ENCODE measurements at regions not wholly inside any gene's neighbourhood (a gene's known extent, or its start where the extent isn't known, plus 50 kb on each side); places are given as distances from the start of the nearest gene placed in this dataset.

GRCh38 chr18:64981915-64982314 lies 768.9 kb upstream of the CDH7 start:
- DNase-seq: no peak

GRCh38 chr18:64979791-64980190 lies 771.0 kb upstream of the CDH7 start:
- DNase-seq: no peak

- no peak for DNase-seq
Measured at GRCh38 chr18:64974391-64975125, 776.3 kb upstream of the CDH7 start.

GRCh38 chr18:64972545-64972944 lies 778.3 kb upstream of the CDH7 start:
- no peak for DNase-seq

GRCh38 chr18:64966667-64967066 lies 784.1 kb upstream of the CDH7 start:
- no peak for DNase-seq

GRCh38 chr18:64956465-64956864 lies 794.3 kb upstream of the CDH7 start:
- no peak for DNase-seq

- DNase-seq: no peak
Measured at GRCh38 chr18:64949885-64950284, 800.9 kb upstream of the CDH7 start.

GRCh38 chr18:64936671-64937070 lies 787.8 kb upstream of the LINC00305 start:
- no peak for DNase-seq

GRCh38 chr18:64929036-64929435 lies 780.1 kb upstream of the LINC00305 start:
- no peak for DNase-seq

- DNase-seq: no peak
Measured at GRCh38 chr18:64919971-64920570, 771.2 kb upstream of the LINC00305 start.

GRCh38 chr18:64918851-64919250 lies 770.0 kb upstream of the LINC00305 start:
- DNase-seq: no peak

- no peak for DNase-seq
Measured at GRCh38 chr18:64893349-64893748, 744.5 kb upstream of the LINC00305 start.

GRCh38 chr18:64888956-64889355 lies 740.1 kb upstream of the LINC00305 start:
- DNase-seq: no peak

GRCh38 chr18:64886995-64887394 lies 738.1 kb upstream of the LINC00305 start:
- DNase-seq: no peak

- DNase-seq: no peak
Measured at GRCh38 chr18:64882896-64883295, 734.0 kb upstream of the LINC00305 start.

GRCh38 chr18:64876833-64877232 lies 727.9 kb upstream of the LINC00305 start:
- DNase-seq: no peak

GRCh38 chr18:64872710-64873458 lies 724.0 kb upstream of the LINC00305 start:
- no peak for DNase-seq

- no peak for DNase-seq
Measured at GRCh38 chr18:64854112-64854511, 705.2 kb upstream of the LINC00305 start.

- peak in 1 of 2 experiments; percentile 0 for DNase-seq
Measured at GRCh38 chr18:64852281-64852680, 703.4 kb upstream of the LINC00305 start.

- DNase-seq: no peak
Measured at GRCh38 chr18:64851726-64852125, 702.8 kb upstream of the LINC00305 start.

- DNase-seq: no peak
Measured at GRCh38 chr18:64850791-64851190, 701.9 kb upstream of the LINC00305 start.

GRCh38 chr18:64840911-64841701 lies 692.2 kb upstream of the LINC00305 start:
- no peak for DNase-seq

GRCh38 chr18:64810354-64810753 lies 661.5 kb upstream of the LINC00305 start:
- DNase-seq: no peak
